WI38 (cell line): ENCODE measurements at regions not wholly inside any gene's neighbourhood (a gene's known extent, or its start where the extent isn't known, plus 50 kb on each side); places are given as distances from the start of the nearest gene placed in this dataset.

ENCODE experiments used
- H3K4me3 ChIP-seq: 2 replicates; pipeline ENCODE4 v1.5.1; 2011; ENCODE audit warnings: low read depth, mild to moderate bottlenecking, control low read depth, low read length
- TF ChIP-seq, protein P1 (sequence below): IDR thresholded peaks from 2 replicates; pipeline ENCODE4 v1.5.1; 2012; ENCODE audit warnings: low read depth, mild to moderate bottlenecking, control low read depth, low read length

DNA sequence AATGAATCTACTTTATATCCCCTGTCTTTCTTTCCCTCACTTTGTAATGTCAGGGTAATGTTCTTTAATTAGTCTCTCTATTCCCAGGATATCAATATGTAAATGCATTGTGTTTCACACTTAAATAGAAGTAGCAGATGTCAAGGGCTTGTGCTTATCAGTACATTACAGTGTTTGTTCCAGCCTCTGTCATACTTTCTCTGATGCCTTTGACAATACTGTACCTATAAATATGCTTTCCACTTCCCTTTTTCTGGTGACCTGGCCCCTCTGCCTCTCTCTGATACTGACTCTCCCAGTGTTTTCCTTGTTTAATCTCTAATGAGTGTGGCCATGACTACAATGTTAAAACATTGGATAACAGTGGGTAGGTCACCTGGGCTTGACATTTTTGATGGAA lies 862.0 kb upstream of the NEGR1 start:
- TF ChIP-seq, protein P1, sequence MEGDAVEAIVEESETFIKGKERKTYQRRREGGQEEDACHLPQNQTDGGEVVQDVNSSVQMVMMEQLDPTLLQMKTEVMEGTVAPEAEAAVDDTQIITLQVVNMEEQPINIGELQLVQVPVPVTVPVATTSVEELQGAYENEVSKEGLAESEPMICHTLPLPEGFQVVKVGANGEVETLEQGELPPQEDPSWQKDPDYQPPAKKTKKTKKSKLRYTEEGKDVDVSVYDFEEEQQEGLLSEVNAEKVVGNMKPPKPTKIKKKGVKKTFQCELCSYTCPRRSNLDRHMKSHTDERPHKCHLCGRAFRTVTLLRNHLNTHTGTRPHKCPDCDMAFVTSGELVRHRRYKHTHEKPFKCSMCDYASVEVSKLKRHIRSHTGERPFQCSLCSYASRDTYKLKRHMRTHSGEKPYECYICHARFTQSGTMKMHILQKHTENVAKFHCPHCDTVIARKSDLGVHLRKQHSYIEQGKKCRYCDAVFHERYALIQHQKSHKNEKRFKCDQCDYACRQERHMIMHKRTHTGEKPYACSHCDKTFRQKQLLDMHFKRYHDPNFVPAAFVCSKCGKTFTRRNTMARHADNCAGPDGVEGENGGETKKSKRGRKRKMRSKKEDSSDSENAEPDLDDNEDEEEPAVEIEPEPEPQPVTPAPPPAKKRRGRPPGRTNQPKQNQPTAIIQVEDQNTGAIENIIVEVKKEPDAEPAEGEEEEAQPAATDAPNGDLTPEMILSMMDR, result no peak
- no peak overlapping the region for H3K4me3 ChIP-seq

DNA sequence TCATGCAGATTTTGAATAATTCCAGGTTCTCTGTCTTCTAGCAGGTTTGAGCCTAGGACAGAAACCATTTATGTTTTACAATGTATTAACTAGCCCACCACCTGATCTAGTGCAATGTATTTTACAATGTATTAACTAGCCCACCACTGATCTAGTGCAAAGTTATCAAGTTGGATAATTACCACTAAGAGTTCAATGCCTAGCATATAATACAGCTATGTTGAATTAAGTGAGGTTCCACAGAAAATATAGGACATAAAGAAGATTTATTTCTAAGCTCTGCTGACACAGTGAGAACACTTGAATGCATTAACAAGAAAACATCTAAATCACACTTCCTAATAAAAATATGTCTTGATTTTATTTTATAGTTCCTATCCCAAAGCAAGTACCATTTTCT lies 854.6 kb upstream of the NEGR1 start:
- TF ChIP-seq, protein P1, result no peak
- no peak overlapping the region for H3K4me3 ChIP-seq

DNA sequence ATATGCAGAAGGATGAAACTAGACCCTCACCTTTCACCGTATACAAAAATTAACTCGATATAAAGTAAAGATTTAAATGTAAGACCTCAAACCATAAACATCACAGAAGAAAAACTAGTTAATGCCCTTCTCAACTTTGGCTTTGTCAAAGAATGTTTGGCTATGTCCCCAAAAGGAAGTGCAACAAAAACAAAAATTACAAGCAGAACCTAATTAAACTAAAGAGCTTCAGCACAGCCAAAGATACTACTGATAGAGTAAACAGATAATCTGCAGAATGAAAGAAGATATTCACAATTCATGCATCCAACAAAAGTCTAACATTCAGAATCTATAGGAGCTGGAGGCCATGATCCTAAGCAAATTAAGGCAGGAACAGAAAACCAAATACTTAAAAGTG lies 824.6 kb upstream of the NEGR1 start:
- no peak overlapping the region for H3K4me3 ChIP-seq
- TF ChIP-seq, protein P1, result no peak

DNA sequence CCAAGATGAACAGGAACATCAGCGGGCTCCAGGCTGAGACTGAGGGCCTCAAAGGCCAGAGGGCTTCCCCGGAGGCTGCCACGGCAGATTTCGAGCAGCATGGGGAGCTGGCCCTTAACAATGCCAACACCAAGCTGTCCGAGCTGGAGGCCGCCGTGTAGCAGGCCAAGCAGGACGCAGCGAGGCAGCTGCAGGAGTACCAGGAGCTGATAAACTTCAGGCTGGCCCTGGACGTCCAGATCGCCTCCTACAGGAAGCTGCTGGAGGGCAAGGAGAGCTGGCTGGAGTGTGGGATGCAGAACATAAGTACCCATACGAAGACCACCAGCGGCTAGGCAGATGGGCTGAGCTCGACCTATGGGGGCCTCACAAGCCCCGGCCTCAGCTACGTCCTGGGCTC lies 823.4 kb upstream of the NEGR1 start:
- no peak overlapping the region for H3K4me3 ChIP-seq
- TF ChIP-seq, protein P1, result no peak

DNA sequence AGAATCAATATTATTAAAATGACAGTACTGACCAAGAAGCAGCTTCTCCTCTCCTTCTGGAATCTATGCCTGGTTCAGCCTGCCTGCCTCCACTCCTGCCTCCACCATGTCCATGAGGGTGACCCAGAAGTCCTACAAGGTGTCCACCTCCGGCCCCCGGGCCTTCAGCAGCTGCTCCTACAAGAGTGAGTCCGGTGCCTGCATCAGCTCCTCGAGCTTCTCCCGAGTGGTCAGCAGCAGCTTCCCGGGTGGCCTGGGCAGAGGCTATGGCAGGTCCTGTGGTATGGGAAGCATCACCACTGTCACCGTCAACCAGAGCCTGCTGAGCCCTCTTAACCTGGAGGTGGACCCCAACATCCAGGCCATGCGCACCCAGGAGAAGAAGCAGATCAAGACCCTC lies 822.4 kb upstream of the NEGR1 start:
- no peak overlapping the region for H3K4me3 ChIP-seq
- TF ChIP-seq, protein P1, result no peak

DNA sequence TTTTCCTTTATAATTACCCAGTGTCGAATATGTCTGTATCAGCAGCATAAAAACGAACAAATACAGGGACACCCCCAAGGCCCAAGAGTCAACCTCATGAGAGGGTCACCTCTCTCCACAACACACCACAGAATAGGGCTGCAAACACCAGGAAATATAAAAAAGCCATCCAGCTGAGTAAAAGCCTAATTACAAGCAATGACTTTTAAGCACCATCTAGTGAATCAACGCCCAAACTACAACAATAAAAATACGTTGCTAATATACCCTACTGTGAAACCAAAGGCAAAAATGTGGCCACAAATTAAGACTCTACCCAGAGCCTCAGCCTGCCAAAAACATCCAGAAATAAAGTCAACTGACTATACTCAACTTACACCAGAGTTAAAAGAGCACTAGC lies 817.9 kb upstream of the NEGR1 start:
- H3K4me3 ChIP-seq, result no peak overlapping the region
- TF ChIP-seq, protein P1, result no peak

DNA sequence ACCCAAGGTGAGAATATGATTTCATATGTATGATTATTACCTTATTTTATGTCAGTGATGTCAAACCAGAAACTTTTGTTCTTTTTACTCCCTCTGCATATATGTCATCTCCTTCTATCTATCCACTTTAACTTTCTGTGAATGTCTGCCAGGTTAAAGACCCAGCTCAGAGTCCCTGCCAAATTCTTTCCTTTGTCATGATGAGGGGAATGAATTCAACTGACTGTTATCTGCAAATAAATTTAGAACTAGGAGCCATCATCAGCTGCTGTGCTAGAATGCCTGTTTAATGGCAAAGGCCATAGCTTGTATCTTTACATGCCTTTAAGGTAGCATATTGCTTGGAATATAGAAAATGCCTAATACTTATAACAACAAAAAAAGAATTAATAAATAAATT lies 815.6 kb upstream of the NEGR1 start:
- no peak overlapping the region for H3K4me3 ChIP-seq
- TF ChIP-seq, protein P1, result no peak
